Spleen (tissue), 7 donors: ENCODE measurements at regions not wholly inside any gene's neighbourhood (a gene's known extent, or its start where the extent isn't known, plus 50 kb on each side); places are given as distances from the start of the nearest gene placed in this dataset.

ENCODE experiments used
- CTCF ChIP-seq, 11 experiments: fragments of 200-600 bp in 7 of 11; fragments of 450-650 bp in 4 of 11; sonication (generic) in 4 of 11; IDR thresholded peaks in 8 of 11; conservative IDR thresholded peaks in 3 of 11; 1 replicate in 7 of 11; 2 replicates in 4 of 11; pipeline versions ENCODE4 v1.4.0 to v1.8.0; 2016 to 2021; ENCODE audit warnings: antibody characterized with exemption in 11 of 11, inconsistent platforms in 4 of 11, mild to moderate bottlenecking in 1 of 11
- POLR2AphosphoS5 ChIP-seq, 3 donors: sonication (generic); formaldehyde crosslinking; IDR thresholded peaks; one replicate each; pipeline ENCODE4 v1.5.1; 2017; ENCODE audit warnings: antibody characterized with exemption in 3 of 3
- donor health status: DM: no; HTN: no; CAD: no; lungs with moderate emphysema.
- donor health status: DM: no; HTN: no; CAD: no.
- donor health status: DM: no; HTN: no; CAD: no.

GRCh38 chr15:97875513-97876280, 84.8 kb upstream of the ARRDC4 start:
- no peak for TF ChIP-seq CTCF (IDR thresholded peaks at IDR 0.05 in 8 of 11, conservative IDR thresholded peaks at IDR 0.05 in 3 of 11)
- no peak for TF ChIP-seq POLR2AphosphoS5 (IDR thresholded peaks at IDR 0.05)
